Neural progenitor cell (in vitro differentiated cells): ENCODE measurements at regions not wholly inside any gene's neighbourhood (a gene's known extent, or its start where the extent isn't known, plus 50 kb on each side); places are given as distances from the start of the nearest gene placed in this dataset.

Source experiments
- DNase-seq: peaks from one replicate; pipeline ENCODE4 v3.0.0-alpha.2; 2016; ENCODE audit warnings: low spot score
- H2AFZ ChIP-seq: fragments of 200-600 bp; sonication (generic); replicated peaks from 2 replicates; pipeline ENCODE4 v1.6.1; 2016; ENCODE audit warnings: antibody characterized with exemption
- H3F3A ChIP-seq: fragments of 200-600 bp; sonication (generic); 2 replicates; pipeline ENCODE4 v1.6.1; 2016; ENCODE audit warnings: antibody characterized with exemption, low read depth
- H3K27ac ChIP-seq: fragments of 200-600 bp; sonication (generic); 2 replicates; pipeline ENCODE4 v1.5.1; 2016; ENCODE audit warnings: mild to moderate bottlenecking
- H3K27me3 ChIP-seq: fragments of 200-600 bp; sonication (generic); 2 replicates; pipeline ENCODE4 v1.6.1; 2016; ENCODE audit warnings: mild to moderate bottlenecking, moderate library complexity
- H3K36me3 ChIP-seq: fragments of 200-600 bp; sonication (generic); 2 replicates; pipeline ENCODE4 v1.5.1; 2016
- H3K4me1 ChIP-seq: fragments of 200-600 bp; sonication (generic); 2 replicates; pipeline ENCODE4 v1.6.1; 2016; ENCODE audit warnings: mixed run types
- H3K4me2 ChIP-seq: fragments of 200-600 bp; sonication (generic); 2 replicates; pipeline ENCODE4 v1.6.1; 2016
- H3K4me3 ChIP-seq: fragments of 200-600 bp; sonication (generic); 2 replicates; pipeline ENCODE4 v1.5.1; 2016
- H3K79me2 ChIP-seq: fragments of 200-600 bp; sonication (generic); 2 replicates; pipeline ENCODE4 v1.6.1; 2016; ENCODE audit warnings: low read depth
- H3K9ac ChIP-seq: fragments of 200-600 bp; sonication (generic); 2 replicates; pipeline ENCODE4 v1.6.1; 2016
- H3K9me3 ChIP-seq: fragments of 200-600 bp; sonication (generic); 2 replicates; pipeline ENCODE4 v1.5.1; 2016; ENCODE audit warnings: low read depth
- H4K20me1 ChIP-seq: fragments of 200-600 bp; sonication (generic); 2 replicates; pipeline ENCODE4 v1.6.1; 2016; ENCODE audit warnings: low read depth
- H3K27ac Mint-ChIP-seq: 3 replicates; pipeline ENCODE4 v1.8.0; 2021; ENCODE audit warnings: mixed read lengths
- H3K27me3 Mint-ChIP-seq: 2 replicates; pipeline ENCODE4 v1.8.0; 2022; ENCODE audit warnings: low read depth, mild to moderate bottlenecking, inconsistent platforms, moderate library complexity, mixed read lengths; ENCODE audit not compliant: insufficient read depth
- H3K36me3 Mint-ChIP-seq: 3 replicates; pipeline ENCODE4 v1.8.0; 2021; ENCODE audit warnings: mixed read lengths
- H3K4me1 Mint-ChIP-seq: 3 replicates; pipeline ENCODE4 v1.8.0; 2021; ENCODE audit warnings: mixed read lengths
- H3K4me3 Mint-ChIP-seq: 3 replicates; pipeline ENCODE4 v1.8.0; 2021; ENCODE audit warnings: mild to moderate bottlenecking, moderate library complexity, mixed read lengths
- H3K9me3 Mint-ChIP-seq: 3 replicates; pipeline ENCODE4 v1.8.0; 2020; ENCODE audit warnings: mixed read lengths
- CTCF ChIP-seq: fragments of 200-600 bp; sonication (generic); IDR thresholded peaks from 2 replicates; pipeline ENCODE4 v1.5.1; 2017; ENCODE audit warnings: antibody characterized with exemption, mild to moderate bottlenecking
- EZH2 ChIP-seq: fragments of 200-600 bp; sonication (generic); IDR thresholded peaks from 2 replicates; pipeline ENCODE4 v1.6.1; 2017; ENCODE audit warnings: antibody characterized with exemption, mild to moderate bottlenecking, moderate library complexity
- EZH2phosphoT487 ChIP-seq: fragments of 200-600 bp; sonication (generic); IDR thresholded peaks from 2 replicates; pipeline ENCODE4 v1.6.1; 2017; ENCODE audit warnings: antibody characterized with exemption

GRCh38 chr5:143880178-143880577, 68.2 kb downstream of the HMHB1 start:
- H3K36me3 Mint-ChIP-seq: no peaks in the 10 kb centered on the region
- Histone ChIP-seq H2AFZ (no peak overlapping the region), H3K79me2 (no peaks in the 10 kb centered on the region), H3K4me2 (no peak overlapping the region), H4K20me1 (no peaks in the 10 kb centered on the region), H3K27ac (no peak overlapping the region), H3K36me3 (no peaks in the 10 kb centered on the region), H3K9ac (no peak overlapping the region), H3K4me1 (peaks cover 6% of the 10 kb centered on the region), H3K4me3 (no peak overlapping the region), H3K27me3 (no peaks in the 10 kb centered on the region), H3K9me3 (no peaks in the 10 kb centered on the region), H3F3A (no peaks in the 10 kb centered on the region)
- TF ChIP-seq CTCF (no peak), EZH2 (no peak), EZH2phosphoT487 (no peak)
- DNase-seq: no peak
- H3K4me3 Mint-ChIP-seq: no peak overlapping the region
- H3K9me3 Mint-ChIP-seq: no peaks in the 10 kb centered on the region
- H3K4me1 Mint-ChIP-seq: no peaks in the 10 kb centered on the region
- no peak overlapping the region for H3K27ac Mint-ChIP-seq
- peaks cover 6% of the 10 kb centered on the region for H3K27me3 Mint-ChIP-seq

- Histone ChIP-seq H3K36me3 (no peaks in the 10 kb centered on the region), H3K4me2 (no peak overlapping the region), H3K27ac (no peak overlapping the region), H3K9ac (no peak overlapping the region), H3K4me1 (peaks cover 6% of the 10 kb centered on the region), H3F3A (no peaks in the 10 kb centered on the region), H3K79me2 (no peaks in the 10 kb centered on the region), H2AFZ (no peak overlapping the region), H4K20me1 (no peaks in the 10 kb centered on the region), H3K27me3 (no peaks in the 10 kb centered on the region), H3K9me3 (no peaks in the 10 kb centered on the region), H3K4me3 (no peak overlapping the region)
- Mint-ChIP-seq H3K27ac (no peak overlapping the region), H3K4me3 (no peak overlapping the region), H3K9me3 (no peaks in the 10 kb centered on the region), H3K36me3 (no peaks in the 10 kb centered on the region), H3K4me1 (peaks cover 12% of the 10 kb centered on the region), H3K27me3 (peaks cover 6% of the 10 kb centered on the region)
- no peak for DNase-seq
- TF ChIP-seq CTCF: no peak
- TF ChIP-seq EZH2phosphoT487: no peak
- TF ChIP-seq EZH2: no peak
Measured at GRCh38 chr5:143882520-143882919, 70.6 kb downstream of the HMHB1 start.

- no peak overlapping the region for H3K4me2 ChIP-seq
- H3K27ac ChIP-seq: no peak overlapping the region
Measured at GRCh38 chr5:143886096-143886495, 74.1 kb downstream of the HMHB1 start.

More at GRCh38 chr5:143886096-143886495, 74.1 kb downstream of the HMHB1 start:
- Histone ChIP-seq H4K20me1 (no peaks in the 10 kb centered on the region), H3K9me3 (no peaks in the 10 kb centered on the region), H3F3A (no peaks in the 10 kb centered on the region), H2AFZ (no peak overlapping the region), H3K9ac (no peak overlapping the region), H3K79me2 (no peaks in the 10 kb centered on the region), H3K27me3 (no peaks in the 10 kb centered on the region), H3K4me1 (no peaks in the 10 kb centered on the region), H3K4me3 (no peak overlapping the region), H3K36me3 (no peaks in the 10 kb centered on the region)
- H3K27ac Mint-ChIP-seq: no peak overlapping the region
- DNase-seq: no peak
- no peaks in the 10 kb centered on the region for H3K9me3 Mint-ChIP-seq
- H3K4me3 Mint-ChIP-seq: no peak overlapping the region
- H3K27me3 Mint-ChIP-seq: peaks cover 2% of the 10 kb centered on the region
- TF ChIP-seq EZH2 (no peak), EZH2phosphoT487 (no peak), CTCF (no peak)
- H3K36me3 Mint-ChIP-seq: no peaks in the 10 kb centered on the region
- peaks cover 34% of the 10 kb centered on the region for H3K4me1 Mint-ChIP-seq
